ENCODE measurements at regions not wholly inside any gene's neighbourhood (a gene's known extent, or its start where the extent isn't known, plus 50 kb on each side); places are given as distances from the start of the nearest gene placed in this dataset.

DNA sequence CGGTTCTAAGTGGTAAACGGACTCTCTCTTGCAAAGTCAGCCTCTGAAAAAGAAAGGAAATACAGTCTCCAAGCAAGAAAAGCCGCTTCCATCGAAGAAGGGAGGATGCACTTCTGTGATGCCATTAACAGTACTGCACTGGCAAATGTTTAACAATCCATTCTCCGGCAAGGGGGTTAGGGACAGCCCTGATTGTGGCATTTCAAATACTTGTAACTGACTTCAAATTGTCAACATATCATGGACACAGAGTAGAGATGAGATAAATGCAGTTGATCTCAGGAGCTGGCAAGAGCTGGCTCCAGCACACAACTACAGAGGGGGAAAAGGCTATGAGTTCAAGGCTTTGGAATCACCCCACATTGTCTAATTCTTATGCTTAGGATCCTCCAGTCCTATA, 146.8 kb downstream of the SLC7A11 start:
- Histone ChIP-seq H3K4me3 (ENCODE audit: low read length) (no peak overlapping the region), H3K9me3 (ENCODE audit: control insufficient read depth, low read length) (no peaks in the 10 kb centered on the region), H3K27me3 (ENCODE audit: control insufficient read depth, insufficient read depth, low read length) (no peaks in the 10 kb centered on the region), H3K9ac (ENCODE audit: low read length) (no peak overlapping the region), H3K36me3 (ENCODE audit: control insufficient read depth, insufficient read depth, low read length) (no peaks in the 10 kb centered on the region), H3K4me1 (ENCODE audit: control insufficient read depth, insufficient read depth, low read length) (no peaks in the 10 kb centered on the region)

DNA sequence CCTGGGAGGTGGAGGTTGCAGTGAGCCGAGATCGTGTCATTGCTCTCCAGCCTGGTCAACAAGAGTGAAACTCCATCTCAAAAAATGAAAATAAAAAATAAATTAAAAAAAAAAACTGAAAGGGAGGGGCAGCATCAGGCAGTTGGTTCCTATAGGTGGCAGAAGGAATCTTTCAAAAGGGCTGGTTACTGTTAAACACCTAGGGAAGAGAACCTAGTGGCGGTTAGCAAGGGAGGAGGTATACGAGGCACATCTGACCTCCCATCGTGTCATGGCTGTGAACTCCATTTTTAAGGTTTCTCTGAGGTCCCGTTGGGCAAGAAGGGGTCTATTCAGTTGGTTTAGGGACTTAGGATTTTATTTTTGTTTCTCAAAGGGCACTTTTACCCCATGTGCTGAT, 150.1 kb downstream of the SLC7A11 start:
- Histone ChIP-seq H3K4me1 (ENCODE audit: control insufficient read depth, insufficient read depth, low read length) (no peaks in the 10 kb centered on the region), H3K9ac (ENCODE audit: low read length) (no peak overlapping the region)

DNA sequence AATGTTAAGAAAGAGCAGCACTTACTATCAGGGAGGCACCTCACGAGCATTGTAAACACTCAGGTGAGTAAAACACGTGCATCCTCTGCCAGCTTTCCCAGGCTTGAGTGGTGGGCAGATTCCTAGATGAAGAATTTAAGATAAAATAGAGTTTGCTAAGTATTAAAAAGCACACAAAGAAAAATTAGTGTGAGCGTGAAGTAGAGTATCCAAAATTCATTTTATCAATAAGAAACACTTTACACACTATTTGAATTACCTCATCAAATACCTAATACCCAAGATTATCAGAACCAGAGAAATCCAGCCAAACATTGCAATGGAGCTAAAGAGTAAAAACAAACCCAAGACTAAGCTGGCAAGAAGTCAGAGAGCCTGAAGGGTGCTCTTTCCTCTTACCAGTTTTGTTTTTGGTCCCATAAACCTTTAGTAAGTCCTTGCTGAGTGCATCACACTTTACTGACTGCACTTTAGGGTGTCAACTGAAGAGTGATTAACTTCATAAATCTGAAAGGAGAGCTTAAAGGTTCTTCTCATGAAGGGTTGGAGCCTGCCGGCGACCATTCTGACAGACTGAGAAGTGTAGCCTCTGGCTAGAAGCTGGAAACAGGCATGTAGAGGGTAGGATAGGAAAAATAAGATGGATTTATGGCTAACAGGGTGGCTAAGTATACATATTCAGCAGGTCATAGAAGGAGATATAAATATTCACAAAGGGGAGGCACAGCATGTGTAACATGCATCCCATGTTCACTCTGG, 151.1 kb downstream of the SLC7A11 start:
- Histone ChIP-seq H3K36me3 (ENCODE audit: control insufficient read depth, insufficient read depth, low read length) (no peaks in the 10 kb centered on the region), H3K9ac (ENCODE audit: low read length) (no peak overlapping the region)

More for the DNA sequence above, 150.1 kb downstream of the SLC7A11 start:
- no peaks in the 10 kb centered on the region for H3K9me3 ChIP-seq (ENCODE audit: control insufficient read depth, low read length)
- H3K36me3 ChIP-seq (ENCODE audit: control insufficient read depth, insufficient read depth, low read length) = no peaks in the 10 kb centered on the region
- H3K27me3 ChIP-seq (ENCODE audit: control insufficient read depth, insufficient read depth, low read length) = no peaks in the 10 kb centered on the region
- no peak overlapping the region for H3K4me3 ChIP-seq (ENCODE audit: low read length)

DNA sequence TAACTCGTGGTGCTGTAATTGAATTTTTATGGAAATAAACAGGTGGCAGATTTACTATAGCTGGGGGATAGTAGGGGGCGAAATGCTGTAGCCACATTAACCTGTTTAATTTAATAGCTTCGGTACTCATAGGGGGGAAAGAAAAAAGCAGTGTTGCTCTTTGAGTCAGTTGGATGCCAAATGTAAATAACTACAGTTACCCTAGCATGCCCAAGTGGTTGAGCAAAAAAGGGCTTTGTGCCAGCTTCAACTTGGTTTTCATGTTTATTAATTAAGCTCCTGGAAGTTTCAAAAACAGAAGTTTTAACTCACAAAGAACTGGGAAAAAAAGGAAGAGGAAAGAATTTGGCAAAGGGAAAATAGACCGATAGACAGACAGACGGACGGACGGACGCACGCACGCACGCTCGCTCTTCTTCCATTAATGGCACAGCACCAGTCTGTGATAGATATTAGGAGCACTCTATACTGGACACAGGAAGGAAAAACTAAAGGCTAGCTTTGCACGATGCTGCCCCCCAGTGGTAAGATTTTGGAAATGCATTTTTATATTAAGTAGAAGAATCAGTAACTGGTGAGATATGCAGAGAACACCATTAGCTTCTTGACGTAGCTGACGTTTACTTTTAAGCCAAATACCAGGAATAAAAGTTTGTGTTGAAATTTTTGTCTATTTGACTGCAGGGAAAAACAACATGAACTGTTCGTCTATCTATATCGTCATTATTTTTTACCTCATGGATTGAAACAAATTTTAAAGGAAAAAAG, 151.8 kb downstream of the SLC7A11 start:
- no peak overlapping the region for H3K9ac ChIP-seq (ENCODE audit: low read length)

More for the DNA sequence above, 151.1 kb downstream of the SLC7A11 start:
- no peaks in the 10 kb centered on the region for H3K4me1 ChIP-seq (ENCODE audit: control insufficient read depth, insufficient read depth, low read length)
- no peaks in the 10 kb centered on the region for H3K9me3 ChIP-seq (ENCODE audit: control insufficient read depth, low read length)
- no peaks in the 10 kb centered on the region for H3K27me3 ChIP-seq (ENCODE audit: control insufficient read depth, insufficient read depth, low read length)
- H3K4me3 ChIP-seq (ENCODE audit: low read length) = no peak overlapping the region

DNA sequence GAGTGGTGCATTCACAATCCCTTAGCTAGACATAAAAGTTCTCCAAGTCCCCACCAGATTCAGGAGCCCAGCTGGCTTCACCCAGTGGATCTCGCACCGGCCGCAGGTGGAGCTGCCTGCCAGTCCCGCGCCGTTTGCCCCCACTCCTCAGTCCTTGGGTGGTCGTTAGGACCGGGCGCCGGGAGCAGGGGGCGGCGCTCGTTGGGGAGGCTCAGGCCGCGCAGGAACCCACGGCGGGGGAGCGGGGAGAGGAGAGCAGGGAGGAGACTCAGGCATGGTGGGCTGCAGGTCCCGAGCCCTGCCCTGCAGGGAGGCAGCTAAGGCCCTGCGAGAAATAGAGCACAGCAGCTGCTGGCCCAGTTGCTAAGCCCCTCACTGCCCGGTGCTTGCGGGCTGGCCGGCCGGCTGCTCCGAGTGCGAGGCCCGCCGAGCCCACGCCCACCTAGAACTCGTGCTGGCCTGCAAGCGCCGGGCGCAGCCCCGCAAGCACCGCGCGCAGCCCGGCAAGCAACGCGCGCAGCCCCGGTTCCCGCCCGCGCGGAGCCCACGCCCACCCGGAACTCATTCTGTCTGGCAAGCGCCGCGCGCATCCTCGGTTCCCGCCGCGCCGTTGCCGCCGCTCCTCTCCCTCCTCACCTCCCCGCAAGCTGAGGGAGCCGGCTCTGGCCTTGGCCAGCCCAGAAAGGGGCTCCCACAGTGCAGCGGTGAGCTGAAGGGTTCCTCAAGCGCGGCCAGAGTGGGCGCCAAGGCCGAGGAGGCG, 153.5 kb downstream of the SLC7A11 start:
- Histone ChIP-seq H3K9me3 (ENCODE audit: control insufficient read depth, low read length) (no peaks in the 10 kb centered on the region), H3K36me3 (ENCODE audit: control insufficient read depth, insufficient read depth, low read length) (no peaks in the 10 kb centered on the region), H3K27me3 (ENCODE audit: control insufficient read depth, insufficient read depth, low read length) (no peaks in the 10 kb centered on the region), H3K9ac (ENCODE audit: low read length) (no peak overlapping the region), H3K4me1 (ENCODE audit: control insufficient read depth, insufficient read depth, low read length) (no peaks in the 10 kb centered on the region), H3K4me3 (ENCODE audit: low read length) (no peak overlapping the region)

More for the DNA sequence above, 151.8 kb downstream of the SLC7A11 start:
- Histone ChIP-seq H3K27me3 (ENCODE audit: control insufficient read depth, insufficient read depth, low read length) (no peaks in the 10 kb centered on the region), H3K4me1 (ENCODE audit: control insufficient read depth, insufficient read depth, low read length) (no peaks in the 10 kb centered on the region), H3K9me3 (ENCODE audit: control insufficient read depth, low read length) (no peaks in the 10 kb centered on the region), H3K36me3 (ENCODE audit: control insufficient read depth, insufficient read depth, low read length) (no peaks in the 10 kb centered on the region), H3K4me3 (ENCODE audit: low read length) (no peak overlapping the region)

DNA sequence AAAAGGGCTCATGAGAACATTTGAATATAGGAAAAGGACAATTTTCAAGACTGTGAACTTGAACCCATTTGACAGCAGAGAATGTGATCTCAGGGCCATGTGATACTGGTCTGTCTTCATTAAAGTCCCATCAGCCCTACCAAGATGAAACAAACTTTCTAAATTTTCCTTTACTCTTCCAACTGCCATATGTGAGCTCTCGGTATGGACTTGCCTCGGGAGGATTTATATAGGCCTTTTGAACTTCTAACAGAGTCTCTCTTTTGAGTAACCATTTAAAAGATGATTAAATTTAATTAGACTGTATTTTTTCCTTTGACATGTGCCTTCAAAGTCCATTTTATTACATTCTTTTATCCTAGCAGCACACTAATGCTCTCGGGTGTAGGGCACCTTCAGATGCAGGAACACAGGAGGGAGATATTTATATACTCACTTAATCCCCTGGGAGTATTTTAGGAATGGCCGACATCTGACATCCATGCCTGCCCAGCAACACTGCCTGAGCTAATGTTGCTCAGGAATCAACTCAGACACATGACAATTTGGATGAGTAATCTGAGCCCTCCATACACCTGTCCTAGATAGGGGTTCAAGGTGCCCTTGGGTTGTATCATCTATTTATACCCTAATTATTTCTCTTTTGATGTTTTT, 155.0 kb downstream of the SLC7A11 start:
- Histone ChIP-seq H3K9me3 (ENCODE audit: control insufficient read depth, low read length) (no peaks in the 10 kb centered on the region), H3K4me1 (ENCODE audit: control insufficient read depth, insufficient read depth, low read length) (no peaks in the 10 kb centered on the region), H3K4me3 (ENCODE audit: low read length) (no peak overlapping the region), H3K27me3 (ENCODE audit: control insufficient read depth, insufficient read depth, low read length) (no peaks in the 10 kb centered on the region), H3K36me3 (ENCODE audit: control insufficient read depth, insufficient read depth, low read length) (no peaks in the 10 kb centered on the region), H3K9ac (ENCODE audit: low read length) (no peak overlapping the region)

DNA sequence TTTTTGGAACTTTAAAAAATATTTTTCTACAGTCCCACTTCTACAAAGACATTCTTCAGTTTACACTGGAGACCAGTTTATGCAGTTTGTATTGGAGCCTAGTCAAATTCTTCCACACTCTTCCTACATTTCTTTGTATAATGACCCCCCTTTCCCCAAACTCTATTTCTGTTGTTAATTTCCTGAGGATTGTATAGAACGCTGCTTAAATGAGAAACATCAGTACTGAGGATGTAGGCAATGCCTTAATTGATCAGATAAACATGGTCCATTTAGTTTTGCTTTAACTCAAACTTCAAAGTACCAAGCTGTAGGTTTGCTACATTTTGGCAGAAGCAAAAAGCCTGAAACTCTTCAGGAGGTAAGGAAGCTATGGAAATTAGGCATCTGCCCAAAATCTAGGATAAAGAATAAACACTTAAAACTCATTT, 155.5 kb downstream of the SLC7A11 start:
- H3K36me3 ChIP-seq (ENCODE audit: control insufficient read depth, insufficient read depth, low read length) = no peaks in the 10 kb centered on the region
- no peaks in the 10 kb centered on the region for H3K9me3 ChIP-seq (ENCODE audit: control insufficient read depth, low read length)
- no peak overlapping the region for H3K9ac ChIP-seq (ENCODE audit: low read length)
- no peaks in the 10 kb centered on the region for H3K27me3 ChIP-seq (ENCODE audit: control insufficient read depth, insufficient read depth, low read length)
- H3K4me3 ChIP-seq (ENCODE audit: low read length) = no peak overlapping the region
- no peaks in the 10 kb centered on the region for H3K4me1 ChIP-seq (ENCODE audit: control insufficient read depth, insufficient read depth, low read length)

DNA sequence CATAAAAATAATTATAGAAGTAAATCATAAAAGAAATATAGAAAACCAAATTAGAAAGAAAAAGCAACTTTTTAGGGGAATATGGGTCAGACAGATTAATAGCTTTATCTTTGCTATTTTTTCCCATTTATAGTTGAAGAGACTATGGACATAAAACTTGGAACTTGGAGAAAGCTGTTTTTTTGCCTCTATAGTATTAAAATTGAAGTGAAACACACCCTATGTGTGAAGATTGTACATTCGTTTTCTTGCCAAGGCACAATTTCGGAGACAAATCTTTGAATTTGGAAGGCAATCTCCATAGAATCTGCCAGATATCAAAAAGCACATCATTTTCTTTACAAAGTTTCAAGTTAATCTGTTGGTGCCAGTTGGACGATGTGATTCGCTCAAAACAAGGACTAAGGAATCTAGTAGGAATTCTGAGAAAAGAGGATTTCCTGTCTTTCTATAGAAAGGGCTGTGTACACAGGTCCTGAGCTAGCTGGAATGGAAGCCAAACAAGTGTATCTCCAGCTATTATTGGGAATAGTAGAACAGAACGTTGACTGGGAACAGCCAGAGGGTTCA, 156.3 kb downstream of the SLC7A11 start:
- H3K27me3 ChIP-seq (ENCODE audit: control insufficient read depth, insufficient read depth, low read length) = no peaks in the 10 kb centered on the region
- no peak overlapping the region for H3K4me3 ChIP-seq (ENCODE audit: low read length)
- no peaks in the 10 kb centered on the region for H3K36me3 ChIP-seq (ENCODE audit: control insufficient read depth, insufficient read depth, low read length)
- H3K9me3 ChIP-seq (ENCODE audit: control insufficient read depth, low read length) = no peaks in the 10 kb centered on the region
- no peaks in the 10 kb centered on the region for H3K4me1 ChIP-seq (ENCODE audit: control insufficient read depth, insufficient read depth, low read length)
- no peak overlapping the region for H3K9ac ChIP-seq (ENCODE audit: low read length)

GRCh38 chr4:138078751-138079520, 163.2 kb downstream of the SLC7A11 start:
- H3K4me3 ChIP-seq (ENCODE audit: low read length) = no peak overlapping the region
- no peaks in the 10 kb centered on the region for H3K27me3 ChIP-seq (ENCODE audit: control insufficient read depth, insufficient read depth, low read length)
- H3K36me3 ChIP-seq (ENCODE audit: control insufficient read depth, insufficient read depth, low read length) = no peaks in the 10 kb centered on the region
- no peaks in the 10 kb centered on the region for H3K4me1 ChIP-seq (ENCODE audit: control insufficient read depth, insufficient read depth, low read length)
- no peak overlapping the region for H3K9ac ChIP-seq (ENCODE audit: low read length)
- H3K9me3 ChIP-seq (ENCODE audit: control insufficient read depth, low read length) = no peaks in the 10 kb centered on the region

DNA sequence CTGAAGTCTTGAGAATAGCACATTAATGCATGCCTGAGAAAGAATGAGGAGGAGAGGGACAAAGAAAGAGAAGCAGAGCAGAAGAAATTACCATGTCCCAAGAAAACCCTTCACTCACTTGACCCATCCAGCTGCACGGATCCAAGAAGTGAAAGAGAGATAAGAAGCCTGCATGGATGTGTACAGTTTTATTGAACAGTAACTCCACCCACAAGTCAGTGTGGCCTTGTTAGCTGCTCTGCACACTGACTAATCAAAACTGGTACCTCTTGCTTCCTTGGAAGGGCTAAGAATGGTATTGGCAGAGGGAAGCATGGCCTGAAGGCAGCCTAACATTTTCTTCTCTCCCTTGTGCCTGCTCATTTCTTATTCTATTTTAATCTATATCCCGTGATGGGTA, 163.9 kb downstream of the SLC7A11 start:
- Histone ChIP-seq H3K4me1 (ENCODE audit: control insufficient read depth, insufficient read depth, low read length) (no peaks in the 10 kb centered on the region), H3K36me3 (ENCODE audit: control insufficient read depth, insufficient read depth, low read length) (no peaks in the 10 kb centered on the region), H3K9ac (ENCODE audit: low read length) (no peak overlapping the region), H3K9me3 (ENCODE audit: control insufficient read depth, low read length) (no peaks in the 10 kb centered on the region), H3K4me3 (ENCODE audit: low read length) (no peak overlapping the region), H3K27me3 (ENCODE audit: control insufficient read depth, insufficient read depth, low read length) (no peaks in the 10 kb centered on the region)

DNA sequence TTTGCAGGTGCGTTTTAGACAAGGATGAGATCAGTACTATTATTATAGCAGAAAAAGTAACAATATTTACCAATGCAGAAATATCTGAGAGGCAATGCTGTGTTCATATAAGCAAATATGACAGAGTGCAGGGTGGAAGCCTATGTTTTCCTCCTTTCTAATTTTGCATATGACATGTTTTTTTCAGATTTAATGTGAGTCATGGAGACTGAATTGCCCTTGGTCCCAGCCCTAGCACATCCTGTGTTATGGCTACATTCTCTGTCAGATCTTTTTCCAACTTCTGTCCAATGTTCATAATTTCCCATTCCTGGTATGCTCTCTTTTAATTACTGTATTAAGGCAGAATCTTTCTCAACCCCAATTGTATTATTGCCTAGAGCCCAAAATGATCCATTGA, 165.6 kb downstream of the SLC7A11 start:
- Histone ChIP-seq H3K4me1 (ENCODE audit: control insufficient read depth, insufficient read depth, low read length) (no peaks in the 10 kb centered on the region), H3K27me3 (ENCODE audit: control insufficient read depth, insufficient read depth, low read length) (no peaks in the 10 kb centered on the region), H3K36me3 (ENCODE audit: control insufficient read depth, insufficient read depth, low read length) (no peaks in the 10 kb centered on the region), H3K9me3 (ENCODE audit: control insufficient read depth, low read length) (no peaks in the 10 kb centered on the region), H3K9ac (ENCODE audit: low read length) (no peak overlapping the region), H3K4me3 (ENCODE audit: low read length) (no peak overlapping the region)
